MM.1S (cell line): ENCODE measurements at regions not wholly inside any gene's neighbourhood (a gene's known extent, or its start where the extent isn't known, plus 50 kb on each side); places are given as distances from the start of the nearest gene placed in this dataset.

Experiments
- CTCF ChIP-seq: fragments of 300-600 bp; sonication (generic); IDR thresholded peaks from 2 replicates; pipeline ENCODE4 v1.5.1; 2016; ENCODE audit warnings: antibody characterized with exemption, low read length, mixed read lengths
- EZH2 ChIP-seq: fragments of 300-600 bp; sonication (generic); optimal IDR thresholded peaks from 2 replicates; pipeline ENCODE3; 2017; ENCODE audit warnings: low read depth, mild to moderate bottlenecking, antibody characterized with exemption, low read length, mixed read lengths

- no peak for TF ChIP-seq CTCF
- no peak for TF ChIP-seq EZH2
These were observed 116.9 kb upstream of the CHST15 start for GRCh38 chr10:124210263-124210662.
